Neural cell (in vitro differentiated cells): ENCODE measurements at regions not wholly inside any gene's neighbourhood (a gene's known extent, or its start where the extent isn't known, plus 50 kb on each side); places are given as distances from the start of the nearest gene placed in this dataset.

Source experiments
- H2AFZ ChIP-seq: fragments of 200-600, 300-800 bp; sonication (generic), shearing (Covaris generic); 2 replicates; pipeline ENCODE4 v1.6.0; 2014; ENCODE audit warnings: low read depth, mild to moderate bottlenecking, antibody characterized with exemption, low read length, moderate library complexity
- H3F3A ChIP-seq: fragments of 200-600 bp; shearing (Covaris generic); 2 replicates; pipeline ENCODE4 v1.6.1; 2016; ENCODE audit warnings: mild to moderate bottlenecking, moderate library complexity, mixed read lengths, antibody characterized with exemption, low read length; ENCODE audit not compliant: insufficient read depth, poor library complexity, severe bottlenecking
- H3K27ac ChIP-seq: fragments of 200-600, 300-800 bp; sonication (generic), shearing (Covaris generic); 2 replicates; pipeline ENCODE4 v1.5.1; 2014; ENCODE audit warnings: mild to moderate bottlenecking, low read length, moderate library complexity
- H3K27me3 ChIP-seq: fragments of 300-800, 200-600 bp; sonication (generic), shearing (Covaris generic); 2 replicates; pipeline ENCODE4 v1.6.0; 2014; ENCODE audit warnings: mild to moderate bottlenecking, low read depth, low read length, moderate library complexity; ENCODE audit not compliant: insufficient read depth
- H3K36me3 ChIP-seq: fragments of 300-800, 200-600 bp; sonication (generic), shearing (Covaris generic); 2 replicates; pipeline ENCODE4 v1.5.1; 2014; ENCODE audit warnings: mild to moderate bottlenecking, antibody characterized with exemption, low read length, moderate library complexity; ENCODE audit not compliant: insufficient read depth
- H3K4me2 ChIP-seq: fragments of 300-800, 200-600 bp; sonication (generic), shearing (Covaris generic); 2 replicates; pipeline ENCODE4 v1.6.0; 2014; ENCODE audit warnings: mild to moderate bottlenecking, low read length
- H3K4me3 ChIP-seq: fragments of 300-800, 200-600 bp; sonication (generic), shearing (Covaris generic); 2 replicates; pipeline ENCODE4 v1.5.1; 2014; ENCODE audit warnings: mild to moderate bottlenecking, low read length, moderate library complexity
- H3K79me2 ChIP-seq: fragments of 200-600 bp; shearing (Covaris generic); replicated peaks from 2 replicates; pipeline ENCODE4 v1.6.0; 2014; ENCODE audit warnings: mild to moderate bottlenecking, low read length, moderate library complexity; ENCODE audit not compliant: insufficient read depth
- H3K9ac ChIP-seq: fragments of 300-800, 200-600 bp; sonication (generic), shearing (Covaris generic); 2 replicates; pipeline ENCODE4 v1.6.1; 2016; ENCODE audit warnings: mild to moderate bottlenecking, low read length, mixed read lengths
- H3K9me2 ChIP-seq: fragments of 200-600 bp; shearing (Covaris generic); 2 replicates; pipeline ENCODE4 v1.6.1; 2016; ENCODE audit warnings: mild to moderate bottlenecking, low read length, mixed read lengths; ENCODE audit not compliant: insufficient read depth
- H3K9me3 ChIP-seq: fragments of 200-600, 300-800 bp; sonication (generic), shearing (Covaris generic); 2 replicates; pipeline ENCODE4 v1.6.1; 2016; ENCODE audit warnings: mild to moderate bottlenecking, mixed run types, low read length, moderate library complexity, mixed read lengths
- H4K20me1 ChIP-seq: fragments of 200-600 bp; shearing (Covaris generic); 2 replicates; pipeline ENCODE4 v1.6.1; 2016; ENCODE audit warnings: mild to moderate bottlenecking, mixed run types; ENCODE audit not compliant: insufficient read depth
- CTCF ChIP-seq: fragments of 450-650 bp; IDR thresholded peaks from 2 replicates; pipeline ENCODE4 v1.5.1; 2014; ENCODE audit warnings: antibody characterized with exemption, mild to moderate bottlenecking, moderate library complexity; ENCODE audit not compliant: poor library complexity, severe bottlenecking
- EP300 ChIP-seq: fragments of 450-650 bp; conservative IDR thresholded peaks from 2 replicates; pipeline ENCODE4 v1.6.1; 2014; ENCODE audit warnings: antibody characterized with exemption, mild to moderate bottlenecking, moderate library complexity; ENCODE audit not compliant: poor library complexity, severe bottlenecking
- EZH2 ChIP-seq: fragments of 200-600, 300-800 bp; shearing (Covaris generic), sonication (generic); IDR thresholded peaks from 2 replicates; pipeline ENCODE4 v1.6.1; 2014; ENCODE audit warnings: antibody characterized with exemption, low read length, borderline replicate concordance, mild to moderate bottlenecking; ENCODE audit not compliant: insufficient read depth, poor library complexity, severe bottlenecking
- MXI1 ChIP-seq: fragments of 450-650 bp; conservative IDR thresholded peaks from 2 replicates; pipeline ENCODE4 v1.6.1; 2014; ENCODE audit warnings: antibody characterized with exemption, mild to moderate bottlenecking; ENCODE audit not compliant: poor library complexity, severe bottlenecking
- POLR2AphosphoS5 ChIP-seq: IDR thresholded peaks from 2 replicates; pipeline ENCODE4 v1.6.1; 2012
- RAD21 ChIP-seq: fragments of 450-650 bp; conservative IDR thresholded peaks from 2 replicates; pipeline ENCODE4 v1.6.1; 2014; ENCODE audit warnings: antibody characterized with exemption, mild to moderate bottlenecking, moderate library complexity
- REST ChIP-seq: IDR thresholded peaks from 2 replicates; pipeline ENCODE4 v1.6.1; 2012; ENCODE audit warnings: borderline replicate concordance
- SMC3 ChIP-seq: fragments of 450-650 bp; conservative IDR thresholded peaks from 2 replicates; pipeline ENCODE4 v1.6.1; 2014; ENCODE audit warnings: antibody characterized with exemption, mild to moderate bottlenecking, moderate library complexity; ENCODE audit not compliant: poor library complexity
- TAF1 ChIP-seq: IDR thresholded peaks from 2 replicates; pipeline ENCODE4 v1.6.1; 2012; ENCODE audit warnings: low read depth

- no peaks in the 10 kb centered on the region for H3K36me3 ChIP-seq
- H3K4me2 ChIP-seq = no peak overlapping the region
- no peaks in the 10 kb centered on the region for H3K9me3 ChIP-seq
- H2AFZ ChIP-seq = no peak overlapping the region
- no peaks in the 10 kb centered on the region for H3K27me3 ChIP-seq
- no peaks in the 10 kb centered on the region for H3F3A ChIP-seq
- H3K9me2 ChIP-seq = no peaks in the 10 kb centered on the region
- H3K79me2 ChIP-seq = no peaks in the 10 kb centered on the region
- TF ChIP-seq RAD21 (no peak), TAF1 (no peak), POLR2AphosphoS5 (no peak), SMC3 (no peak), MXI1 (no peak), EP300 (no peak)
- H3K4me3 ChIP-seq = no peak overlapping the region
- no peak overlapping the region for H3K9ac ChIP-seq
- no peaks in the 10 kb centered on the region for H4K20me1 ChIP-seq
- H3K27ac ChIP-seq = no peak overlapping the region
These were observed 450.5 kb upstream of the OR4E1 start for GRCh38 chr14:22124073-22124613.

GRCh38 chr14:22122829-22123560, 449.4 kb upstream of the OR4E1 start:
- no peak overlapping the region for H3K27ac ChIP-seq
- no peaks in the 10 kb centered on the region for H3F3A ChIP-seq
- no peak overlapping the region for H3K9ac ChIP-seq
- H3K36me3 ChIP-seq = no peaks in the 10 kb centered on the region
- no peak overlapping the region for H3K4me3 ChIP-seq
- no peak overlapping the region for H2AFZ ChIP-seq
- H3K79me2 ChIP-seq = no peaks in the 10 kb centered on the region
- H3K9me3 ChIP-seq = no peaks in the 10 kb centered on the region
- no peaks in the 10 kb centered on the region for H3K27me3 ChIP-seq
- H3K4me2 ChIP-seq = no peak overlapping the region
- TF ChIP-seq RAD21 (no peak), POLR2AphosphoS5 (no peak), EP300 (no peak), REST (no peak), EZH2 (no peak), MXI1 (no peak), SMC3 (no peak), TAF1 (no peak), CTCF (no peak)
- H3K9me2 ChIP-seq = no peaks in the 10 kb centered on the region
- H4K20me1 ChIP-seq = no peaks in the 10 kb centered on the region
